ENCODE measurements at regions not wholly inside any gene's neighbourhood (a gene's known extent, or its start where the extent isn't known, plus 50 kb on each side); places are given as distances from the start of the nearest gene placed in this dataset.
"Not testable (repeated sequence)": the region's sequence is repeated elsewhere in the genome, so short reads cannot be mapped to it uniquely, and the experiment has no call there.

DNA sequence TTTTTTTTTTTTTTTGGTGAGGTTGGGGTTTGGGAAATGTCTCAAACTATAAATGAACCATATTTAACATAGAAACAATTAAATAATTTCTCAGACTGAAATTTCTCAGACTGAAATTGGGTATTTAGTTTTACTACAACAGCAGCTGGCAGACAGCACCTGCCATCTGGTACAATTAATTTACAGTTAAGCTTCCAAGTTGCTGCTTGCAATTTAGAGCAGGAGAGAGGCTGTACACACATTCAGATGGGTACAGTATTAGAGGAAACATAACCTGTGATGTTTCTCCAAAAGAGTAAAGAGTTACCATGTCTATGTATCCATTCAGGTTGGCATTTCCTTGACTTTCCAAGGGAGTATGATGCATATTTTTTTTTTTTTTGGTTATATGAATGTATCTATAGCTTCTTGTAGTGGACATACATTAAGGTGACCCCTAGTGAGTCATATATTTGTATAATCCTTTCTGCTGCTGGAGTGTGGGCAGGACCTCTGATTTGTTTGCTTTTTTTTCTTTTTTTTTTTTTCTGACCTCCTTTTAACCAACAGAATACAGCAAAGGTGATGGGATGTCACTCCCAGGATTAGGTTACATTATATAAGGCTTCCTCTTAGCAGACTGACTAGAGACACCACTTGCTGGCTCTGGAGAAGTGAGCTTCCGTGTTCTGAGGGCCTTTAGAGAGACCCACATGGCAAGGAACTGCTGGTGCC, 201.7 kb downstream of the PTH2R start:
- DNase-seq = no peak

DNA sequence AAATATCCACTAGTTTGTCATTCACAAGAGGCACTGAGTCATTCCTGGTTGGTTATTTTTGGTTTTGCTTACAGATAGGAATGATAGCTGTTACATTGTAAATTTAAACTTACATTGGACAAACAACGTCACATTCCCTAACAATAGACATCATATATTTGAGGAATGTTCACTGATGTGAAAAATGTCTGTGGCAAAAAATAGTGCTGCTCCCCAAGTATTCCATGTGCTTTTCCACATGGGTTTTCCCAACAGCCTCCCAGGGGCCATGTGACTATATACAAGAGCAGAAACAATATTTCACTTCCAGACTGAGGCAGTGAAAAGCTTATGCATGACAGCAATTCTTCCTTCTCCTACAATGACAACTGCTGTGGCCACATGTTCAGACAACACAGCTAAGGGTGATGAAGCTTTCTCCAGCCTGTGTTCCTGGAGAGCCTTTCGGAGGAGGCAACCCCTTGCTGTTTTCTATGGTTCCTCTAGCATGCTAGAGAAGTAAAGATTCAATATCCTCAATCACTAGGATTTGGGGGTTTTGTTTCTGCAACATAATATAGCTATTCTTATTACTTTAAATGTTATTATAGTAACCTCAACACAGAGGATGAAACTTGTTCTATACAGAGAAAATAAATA, 202.7 kb downstream of the PTH2R start:
- DNase-seq = no peak

DNA sequence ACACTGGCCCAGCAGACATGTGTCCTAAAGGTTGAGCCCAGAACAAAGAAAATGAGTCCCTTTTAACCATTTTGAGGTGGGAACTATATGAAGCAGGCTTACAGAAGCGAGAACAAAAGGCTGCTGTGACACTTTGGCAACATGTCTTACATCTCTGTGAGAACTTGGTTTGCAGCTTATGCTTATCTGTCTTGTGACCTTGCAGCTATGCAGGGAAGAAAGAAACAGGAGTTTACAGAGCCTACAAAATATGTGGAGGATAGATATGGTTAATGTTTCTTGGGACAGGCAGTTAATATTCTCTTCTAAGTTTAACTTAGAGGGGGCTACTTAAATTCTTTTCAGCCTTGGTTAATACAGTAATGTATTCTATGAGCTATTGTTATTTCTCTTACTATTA, 209.1 kb downstream of the PTH2R start:
- not testable (repeated sequence) for DNase-seq

DNA sequence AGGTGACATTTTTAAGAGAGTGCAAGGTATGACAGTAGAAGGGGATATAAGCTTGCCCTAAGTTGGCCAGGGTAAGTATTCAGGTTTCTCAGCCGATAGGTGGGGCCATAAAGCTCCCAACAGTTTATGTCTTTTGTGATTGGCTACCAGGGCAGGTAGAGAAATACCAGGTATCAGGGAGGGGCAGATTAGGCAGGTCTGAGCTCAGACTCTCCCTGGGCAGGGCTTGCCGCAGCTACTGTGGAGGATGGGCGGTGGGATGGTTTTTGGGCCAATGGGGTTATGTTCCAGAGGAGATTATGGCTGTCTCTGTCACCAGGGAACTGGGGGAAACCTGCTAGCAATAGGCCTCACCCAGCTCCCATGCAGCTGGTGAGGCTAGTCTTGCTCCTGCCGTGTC, 211.6 kb downstream of the PTH2R start:
- no peak for DNase-seq

DNA sequence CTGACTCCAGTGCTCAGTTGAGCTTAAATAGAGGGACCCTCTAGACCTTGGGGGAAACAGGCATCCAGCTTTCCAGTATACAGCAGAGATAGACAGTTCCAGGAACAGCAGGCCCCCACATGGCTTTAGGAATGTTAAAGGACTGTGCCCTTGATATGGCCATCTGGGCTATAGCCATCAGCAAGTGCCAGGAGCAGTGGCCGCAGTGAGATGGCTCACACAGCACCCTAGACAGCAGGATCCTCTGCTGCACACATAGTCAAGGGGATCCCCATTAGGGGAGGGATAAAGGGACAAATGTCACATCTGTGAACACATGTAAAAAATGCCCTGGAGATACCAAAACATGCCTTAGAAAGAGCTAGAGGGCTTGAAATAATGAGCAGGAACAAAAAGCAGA, 213.4 kb downstream of the PTH2R start:
- DNase-seq = no peak

DNA sequence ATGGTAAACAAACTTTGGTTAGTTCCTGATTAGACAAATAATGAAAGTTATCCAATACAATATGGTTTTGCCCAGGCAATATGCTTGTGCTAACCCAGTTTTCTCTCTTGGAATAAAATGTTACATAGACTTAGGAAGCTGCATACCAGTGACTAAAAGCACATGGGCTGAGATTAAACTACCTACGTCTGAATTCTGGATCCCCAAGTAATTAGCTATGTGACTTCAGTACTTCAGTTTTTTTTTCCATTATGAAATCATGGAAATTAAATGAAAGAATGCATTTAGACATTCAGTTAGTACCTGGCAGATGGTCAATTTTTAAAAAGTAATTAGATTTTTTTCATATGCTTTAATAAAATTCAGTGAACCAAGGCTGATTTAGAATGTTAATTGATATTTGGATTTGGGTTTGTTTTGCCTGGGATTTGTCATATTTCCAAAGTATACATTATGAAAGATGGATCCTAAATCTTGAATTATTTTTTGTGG, 213.9 kb downstream of the PTH2R start:
- DNase-seq = no peak

DNA sequence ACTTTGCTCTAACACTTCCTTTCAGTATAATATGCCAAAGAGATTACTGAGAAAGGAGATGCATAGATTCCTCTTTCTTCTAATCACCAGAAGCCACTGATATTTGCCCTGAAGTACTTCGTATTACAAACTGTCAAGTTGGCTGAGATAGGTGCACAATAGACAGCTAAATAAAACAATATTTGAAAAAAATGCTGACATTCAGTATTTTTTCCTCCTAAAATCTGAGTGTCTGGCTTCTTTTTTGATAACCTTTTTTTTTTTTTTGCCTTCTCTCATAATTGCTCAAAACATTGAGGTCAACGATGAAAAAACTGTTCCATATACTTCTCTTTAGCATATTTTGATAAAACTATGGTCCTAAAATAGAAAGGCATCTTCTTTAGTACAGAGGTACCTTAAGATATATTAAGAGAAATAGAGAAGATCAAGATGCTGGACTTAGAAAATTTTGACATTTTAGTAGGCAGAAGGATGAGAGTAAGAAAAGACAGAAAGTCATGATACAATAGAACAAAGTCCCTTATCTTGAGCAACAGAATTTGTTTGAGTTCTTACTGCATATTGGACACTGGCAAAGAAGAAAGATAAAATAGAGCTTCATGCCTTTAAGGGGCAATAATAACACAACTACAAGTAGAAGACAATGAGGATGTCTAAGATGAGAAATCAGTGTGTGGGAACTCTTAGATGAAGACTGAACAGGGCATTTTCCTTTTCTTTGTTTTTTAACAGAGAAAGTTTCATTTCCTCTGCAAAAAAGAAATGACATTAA, 220.7 kb downstream of the PTH2R start:
- no peak for DNase-seq

DNA sequence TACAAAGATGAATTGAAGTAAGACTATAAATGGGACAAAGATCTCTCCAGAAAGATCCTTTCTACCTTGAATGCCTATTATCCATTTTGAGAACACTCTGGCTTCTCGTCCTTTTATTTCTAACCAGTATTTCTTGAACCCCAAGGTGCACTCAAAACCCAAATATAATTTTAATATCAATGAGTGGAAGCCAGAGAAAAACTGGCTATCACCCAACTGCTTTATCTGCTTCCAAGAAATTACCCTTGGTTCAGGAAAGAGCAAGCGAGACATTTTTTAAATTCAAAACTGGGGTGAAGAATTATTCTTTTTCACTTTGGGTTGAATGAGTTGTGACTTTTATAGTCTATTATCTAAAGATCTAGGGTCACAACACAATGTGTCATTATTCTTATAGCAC, 221.3 kb downstream of the PTH2R start:
- no peak for DNase-seq

DNA sequence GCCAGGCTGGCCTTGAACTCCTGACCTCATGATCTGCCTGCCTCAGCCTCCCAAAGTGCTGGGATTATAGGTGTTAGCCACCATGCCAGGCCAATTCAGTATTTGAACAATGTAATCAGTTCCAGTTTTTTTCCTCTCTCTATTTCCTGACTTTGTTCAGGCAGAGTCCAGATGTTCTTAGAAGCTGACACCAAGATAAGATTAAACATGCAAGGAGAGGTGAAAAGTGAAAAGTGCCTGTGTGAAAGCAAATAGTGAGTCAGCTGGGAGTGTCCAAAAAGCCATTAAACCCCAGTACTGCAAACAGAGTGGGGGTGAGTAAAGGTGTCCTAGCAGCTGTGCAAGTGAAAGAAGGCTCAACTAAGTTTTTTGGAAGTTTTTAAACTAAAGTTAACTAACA, 231.5 kb downstream of the PTH2R start:
- no peak for DNase-seq

DNA sequence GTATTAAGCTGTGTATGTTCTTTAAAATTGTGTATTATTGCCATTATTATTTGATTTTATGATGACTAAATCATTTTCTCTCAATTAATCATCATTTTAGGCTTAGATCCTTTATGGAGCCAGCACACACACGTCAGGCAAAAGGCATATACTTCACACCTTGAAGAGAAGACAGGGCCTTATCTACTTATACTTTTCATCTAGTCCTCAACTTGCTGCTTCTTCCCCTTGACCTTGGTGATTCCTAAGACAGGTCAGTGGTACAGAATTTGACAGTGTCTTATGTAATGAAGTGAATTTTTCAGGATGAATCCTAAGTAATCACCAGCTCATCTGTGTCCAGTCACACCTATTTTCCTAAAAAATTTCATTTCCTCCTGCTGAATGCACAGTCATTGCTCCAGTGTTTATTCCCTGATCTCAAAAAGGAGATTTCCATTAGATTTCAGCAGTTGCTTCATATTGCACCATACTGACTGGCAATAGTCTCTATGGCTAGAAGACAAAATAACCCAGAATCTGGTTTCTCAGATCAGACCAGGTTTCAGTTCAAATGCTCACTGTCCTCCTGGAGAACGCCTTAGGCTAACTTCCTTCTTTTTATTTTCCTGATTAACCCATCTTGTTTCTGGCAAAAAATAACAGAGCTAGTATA, 235.7 kb downstream of the PTH2R start:
- no peak for DNase-seq

DNA sequence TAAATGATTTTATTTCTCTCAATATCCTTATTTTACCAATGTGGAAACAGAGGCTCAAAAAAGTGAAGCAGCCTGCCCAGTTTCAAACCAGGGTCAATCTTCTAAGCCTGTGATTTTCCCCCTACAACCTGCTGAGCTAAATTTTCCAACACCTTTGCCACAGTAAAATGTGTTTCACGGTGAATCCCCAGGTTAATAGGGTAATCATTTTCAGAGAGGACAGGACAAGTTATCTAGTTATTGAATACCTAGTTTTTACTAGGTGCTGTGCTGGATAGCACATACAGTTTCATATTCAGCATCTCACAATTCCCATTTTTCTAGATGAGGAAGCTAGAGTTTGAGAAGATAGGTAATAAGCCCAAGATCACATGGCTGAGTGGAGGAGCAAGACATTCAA, 236.6 kb downstream of the PTH2R start:
- DNase-seq = no peak

DNA sequence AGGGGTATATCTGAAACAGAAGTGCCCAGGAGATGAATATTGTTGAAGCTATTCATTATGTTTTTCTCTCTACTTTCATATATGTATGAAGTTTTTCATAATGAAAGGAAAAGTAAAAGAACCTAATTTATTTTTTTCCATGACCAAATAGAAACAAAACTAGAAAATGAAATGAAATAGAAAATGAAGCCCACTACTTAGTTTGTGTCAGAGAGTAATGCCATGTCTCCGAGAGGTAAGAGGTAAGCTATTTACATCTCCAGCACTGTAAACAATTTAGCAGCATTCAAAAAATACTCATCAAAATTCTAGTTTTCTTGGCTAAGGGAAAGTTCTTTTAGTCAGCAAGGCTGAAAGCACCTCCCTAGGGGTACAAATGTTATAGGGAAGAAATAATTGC, 238.6 kb downstream of the PTH2R start:
- no peak for DNase-seq

DNA sequence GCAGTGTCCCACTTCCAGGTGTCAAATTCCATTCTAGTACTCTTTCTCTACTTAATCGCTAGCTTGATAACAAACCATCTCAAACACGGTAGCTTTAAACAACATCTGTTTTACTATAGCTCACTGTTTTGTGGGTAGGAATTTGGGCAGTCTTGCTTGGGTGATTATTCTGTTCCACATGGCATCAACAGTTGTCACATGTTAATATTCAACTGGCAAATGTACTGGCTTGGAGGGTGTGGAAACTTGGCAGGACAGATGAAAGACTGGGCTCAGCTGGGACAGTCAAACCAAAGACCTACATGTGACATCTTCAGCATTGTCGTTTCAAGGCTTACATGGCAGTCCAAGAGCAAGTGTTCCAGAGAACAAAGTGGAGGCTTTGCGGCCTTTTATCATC, 241.8 kb downstream of the PTH2R start:
- no peak for DNase-seq

DNA sequence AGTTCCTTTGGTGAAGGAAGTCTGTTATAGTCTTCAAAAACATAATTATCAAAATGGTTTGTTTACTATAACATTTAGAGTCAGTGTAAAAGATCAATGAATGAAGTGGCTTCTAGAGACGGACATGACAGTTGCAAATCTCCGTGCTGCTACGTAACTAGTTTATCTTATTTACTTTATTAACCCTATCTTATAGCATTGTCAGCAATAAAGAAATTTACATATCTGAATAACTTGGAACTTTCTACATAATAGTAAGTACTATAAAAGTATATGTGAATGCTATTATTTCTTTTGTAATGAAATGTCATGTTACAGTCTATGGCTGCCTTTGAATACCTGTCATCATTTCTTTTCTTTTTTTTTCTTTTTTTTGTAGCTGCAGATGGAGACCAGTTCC, 246.8 kb downstream of the PTH2R start:
- DNase-seq = no peak

DNA sequence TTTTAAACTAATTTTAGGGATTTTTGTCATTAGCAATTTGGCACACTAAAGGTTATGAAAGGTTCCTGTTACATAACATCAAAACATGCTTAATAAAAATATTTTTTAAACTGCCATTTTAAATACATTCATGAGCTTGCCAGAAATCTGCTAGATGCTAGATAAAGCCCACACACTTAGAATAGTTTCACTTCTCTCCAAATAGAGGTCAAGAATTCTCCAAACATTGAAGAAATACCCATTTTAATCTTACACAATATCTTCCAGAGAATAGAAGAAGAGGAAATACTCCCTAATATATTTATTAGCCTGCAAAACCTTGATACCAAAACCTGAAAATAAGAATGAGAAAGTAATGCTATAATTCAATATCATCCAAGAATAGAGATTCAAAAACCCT, 247.5 kb downstream of the PTH2R start:
- no peak for DNase-seq

DNA sequence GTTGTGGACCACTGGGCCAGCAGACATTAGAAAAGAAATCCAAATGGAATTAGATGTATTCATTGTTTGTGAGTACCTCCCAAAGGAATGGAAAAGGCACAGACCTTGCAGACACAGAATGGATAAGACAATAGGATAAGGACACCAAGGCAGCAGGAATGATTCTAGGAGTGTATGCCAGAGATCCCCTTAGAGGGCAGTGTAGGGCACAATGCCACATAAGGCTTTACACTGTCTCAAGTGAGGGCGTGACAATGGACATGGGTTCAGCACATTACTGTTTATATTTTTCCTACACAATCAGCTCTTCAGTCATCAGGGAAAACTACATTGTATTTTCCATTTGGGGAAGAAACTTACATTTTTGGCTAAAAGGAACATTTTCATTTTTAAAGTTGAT, 250.9 kb downstream of the PTH2R start:
- DNase-seq = no peak

DNA sequence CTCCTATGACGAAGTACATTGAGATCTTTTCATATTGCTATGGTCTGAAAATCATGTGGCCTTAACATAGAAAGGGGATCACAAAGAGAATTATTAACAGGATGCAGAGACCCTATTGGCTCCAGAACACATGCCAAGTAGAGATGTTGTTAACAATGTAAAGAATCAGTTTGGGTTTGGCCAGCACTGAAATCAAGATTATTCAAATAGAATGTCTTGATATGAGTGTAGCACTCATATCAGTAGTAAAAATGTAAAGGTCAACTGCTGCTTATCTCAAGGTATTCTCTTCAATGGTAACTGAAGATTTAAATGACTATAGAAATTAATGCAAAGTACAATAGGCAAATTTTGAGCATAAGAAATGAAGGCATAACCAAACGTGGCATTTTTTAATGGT, 262.8 kb downstream of the PTH2R start:
- DNase-seq = no peak

DNA sequence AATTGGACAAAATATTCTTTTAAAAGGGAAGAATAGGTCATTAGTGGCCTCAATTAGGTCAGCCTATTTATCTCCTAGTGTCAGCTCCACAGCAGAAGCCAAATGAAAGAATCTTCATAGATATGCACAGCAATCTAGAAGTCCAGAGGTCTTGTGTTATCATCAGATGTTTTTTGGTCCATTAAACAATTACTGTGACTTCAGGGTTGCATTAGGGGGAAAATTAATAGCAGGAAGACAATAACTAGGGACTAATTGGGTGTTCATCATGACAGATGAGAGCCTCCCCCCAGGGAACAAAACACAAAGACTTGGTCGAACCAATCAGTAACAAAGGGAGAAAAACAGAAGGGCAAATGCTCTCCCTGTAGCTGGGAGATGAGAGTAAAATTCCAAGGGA, 264.7 kb downstream of the PTH2R start:
- DNase-seq = no peak

DNA sequence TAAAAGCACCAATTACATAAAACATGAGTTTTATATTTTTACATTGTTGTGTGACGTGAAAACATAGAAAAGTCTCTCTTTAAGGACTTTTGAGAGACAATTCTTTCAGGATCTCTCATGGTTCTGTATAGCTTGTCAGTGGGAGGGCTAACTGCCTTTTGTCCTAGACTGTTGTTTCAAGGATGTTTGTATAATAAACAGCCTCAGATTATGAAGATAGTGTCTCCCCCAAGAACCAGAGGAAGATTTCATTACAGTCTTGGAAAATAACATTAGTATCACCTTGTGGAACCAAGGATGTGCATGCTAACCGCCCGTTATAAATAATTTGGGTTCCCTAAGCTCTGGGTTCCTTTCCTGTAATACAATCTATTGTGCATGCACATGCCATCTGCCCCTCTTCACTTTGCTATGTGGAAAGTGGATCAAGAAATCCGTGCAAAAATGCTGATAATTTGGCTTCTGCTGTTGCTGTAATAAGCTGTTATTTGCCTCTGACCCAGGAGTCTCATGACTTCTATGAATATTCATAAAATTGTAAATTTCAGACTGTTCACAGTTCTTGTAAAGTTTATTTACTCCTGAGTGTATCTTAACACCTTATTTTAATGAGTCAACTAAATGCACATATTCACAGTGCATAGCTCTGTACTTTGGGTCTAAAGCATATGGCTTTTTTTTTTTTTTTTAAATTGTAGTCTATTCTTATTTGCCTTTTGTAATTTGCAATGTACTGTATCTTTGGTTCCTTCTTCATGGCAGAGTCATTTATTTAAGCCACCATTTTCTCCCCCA, 265.5 kb downstream of the PTH2R start:
- no peak for DNase-seq

DNA sequence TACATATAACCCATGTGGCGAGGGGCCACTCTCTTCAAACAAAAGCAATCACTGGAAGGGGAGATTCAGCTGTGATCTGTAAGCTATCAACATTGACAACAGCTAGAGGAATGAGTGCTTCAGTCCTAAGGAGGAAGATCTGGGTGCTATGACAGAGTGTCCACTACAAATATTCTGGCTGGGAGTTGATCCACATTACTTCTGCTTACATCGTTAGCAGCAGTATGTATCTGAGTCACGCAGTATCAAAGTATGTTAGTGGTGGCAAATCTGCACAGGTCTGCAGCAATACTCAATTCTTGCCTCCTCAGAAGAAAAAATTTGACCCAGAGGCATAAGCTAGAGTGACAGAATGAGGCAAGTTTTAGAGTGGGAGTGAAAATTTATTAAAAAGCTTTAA, 267.0 kb downstream of the PTH2R start:
- no peak for DNase-seq

DNA sequence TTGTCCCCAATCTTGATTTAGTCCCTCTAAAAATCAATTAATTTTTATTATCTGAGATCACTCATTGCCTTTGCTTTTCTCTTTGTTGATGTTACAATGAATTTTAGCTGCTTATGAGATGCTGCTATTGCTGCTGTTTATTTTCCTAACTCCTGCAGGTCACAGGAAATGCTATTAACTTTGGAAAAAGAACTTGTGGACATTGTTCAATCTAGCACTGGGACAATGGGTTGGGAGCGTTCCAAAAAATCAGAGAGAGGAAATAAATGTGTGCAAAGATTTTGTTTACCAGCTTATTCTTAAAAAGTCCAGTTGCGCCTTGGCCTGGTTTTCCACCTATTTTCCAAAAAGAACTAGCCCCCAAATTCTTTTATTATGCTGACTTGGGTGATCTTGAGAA, 268.3 kb downstream of the PTH2R start:
- DNase-seq = no peak

DNA sequence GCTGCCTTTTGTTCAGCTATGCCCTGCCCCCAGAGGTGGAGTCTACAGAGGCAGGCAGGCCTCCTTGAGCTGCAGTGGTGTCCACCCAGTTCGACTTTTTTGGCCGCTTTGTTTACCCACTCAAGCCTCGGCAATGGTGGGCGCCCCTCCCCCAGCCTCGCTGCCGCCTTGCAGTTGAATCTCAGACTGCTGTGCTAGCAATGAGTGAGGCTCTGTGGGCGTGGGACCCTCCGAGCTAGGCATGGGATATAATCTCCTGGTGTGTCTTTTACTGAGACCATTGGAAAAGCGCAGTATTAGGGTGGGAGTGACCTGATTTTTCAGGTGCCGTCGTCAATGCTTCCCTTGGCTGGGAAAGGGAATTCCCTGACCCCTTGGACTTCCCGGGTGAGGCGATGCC, 279.3 kb downstream of the PTH2R start:
- DNase-seq = not testable (repeated sequence)

DNA sequence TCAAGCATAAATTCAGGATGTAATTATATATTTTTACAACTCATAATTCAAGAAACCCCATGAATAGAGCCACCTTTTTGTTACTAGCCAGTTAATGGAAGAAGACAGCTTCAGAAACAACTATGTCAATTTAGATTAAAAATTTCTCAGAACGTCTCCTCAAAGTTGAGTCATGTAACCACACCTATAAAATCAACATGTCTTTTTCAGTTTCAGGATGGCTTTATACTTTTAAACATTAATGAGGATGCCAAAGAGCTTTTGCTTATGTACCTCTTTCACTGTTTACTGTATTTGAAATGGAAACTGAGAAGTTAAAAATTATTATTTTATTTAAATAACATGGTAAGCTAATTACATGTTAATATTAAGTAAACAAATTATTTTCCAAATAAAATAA, 280.1 kb downstream of the PTH2R start:
- DNase-seq = no peak

Measured in CD4-positive, alpha-beta T cell treated with Interleukin-4 for 4 hours (primary cell).